ENCODE measurements at regions not wholly inside any gene's neighbourhood (a gene's known extent, or its start where the extent isn't known, plus 50 kb on each side); places are given as distances from the start of the nearest gene placed in this dataset.

DNA sequence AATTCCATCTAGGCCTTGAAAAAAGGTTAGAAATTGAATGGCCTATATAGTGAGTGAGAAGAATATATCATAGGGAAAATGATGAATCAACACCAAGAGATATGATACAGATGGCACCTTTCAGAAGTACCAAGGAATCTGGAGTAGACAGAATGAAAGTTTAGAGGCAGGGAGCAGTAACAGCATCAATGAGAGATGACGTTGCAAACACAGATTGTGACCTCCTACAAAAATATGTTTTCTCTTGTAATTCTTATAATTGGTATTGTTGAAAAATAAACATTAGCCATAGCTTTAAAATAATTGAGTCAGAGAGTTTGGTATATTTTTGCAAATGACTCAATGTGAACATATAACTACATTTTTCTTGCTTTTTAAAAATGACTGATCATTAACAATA, 1223.1 kb upstream of the GJE1 start:
- Mint-ChIP-seq H3K27me3 (no peaks in the 10 kb centered on the region), H3K4me3 (no peak overlapping the region), H3K36me3 (no peaks in the 10 kb centered on the region), H3K4me1 (no peaks in the 10 kb centered on the region), H3K9me3 (no peaks in the 10 kb centered on the region), H3K27ac (no peak overlapping the region)
- no peak for DNase-seq

DNA sequence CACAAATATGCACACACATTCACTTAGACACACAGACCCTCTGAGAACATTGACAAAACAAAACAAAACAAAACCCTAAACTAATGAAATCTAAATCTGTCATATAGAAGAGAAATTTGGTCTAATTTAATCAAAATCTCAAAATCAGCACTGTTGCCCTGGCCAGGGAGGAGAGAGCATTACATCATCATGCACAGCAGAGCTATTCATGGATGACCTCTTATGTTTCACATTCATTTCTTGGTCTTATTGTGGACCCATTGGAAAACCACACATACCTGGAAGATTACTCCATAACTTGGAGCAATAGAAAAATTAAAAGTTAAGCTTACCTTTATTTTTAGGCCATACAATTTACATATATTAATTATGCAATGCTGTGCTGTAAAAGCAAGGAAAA, 1223.6 kb upstream of the GJE1 start:
- Mint-ChIP-seq H3K4me1 (no peaks in the 10 kb centered on the region), H3K36me3 (no peaks in the 10 kb centered on the region), H3K9me3 (no peaks in the 10 kb centered on the region), H3K4me3 (no peak overlapping the region), H3K27me3 (no peaks in the 10 kb centered on the region), H3K27ac (no peak overlapping the region)
- no peak for DNase-seq

DNA sequence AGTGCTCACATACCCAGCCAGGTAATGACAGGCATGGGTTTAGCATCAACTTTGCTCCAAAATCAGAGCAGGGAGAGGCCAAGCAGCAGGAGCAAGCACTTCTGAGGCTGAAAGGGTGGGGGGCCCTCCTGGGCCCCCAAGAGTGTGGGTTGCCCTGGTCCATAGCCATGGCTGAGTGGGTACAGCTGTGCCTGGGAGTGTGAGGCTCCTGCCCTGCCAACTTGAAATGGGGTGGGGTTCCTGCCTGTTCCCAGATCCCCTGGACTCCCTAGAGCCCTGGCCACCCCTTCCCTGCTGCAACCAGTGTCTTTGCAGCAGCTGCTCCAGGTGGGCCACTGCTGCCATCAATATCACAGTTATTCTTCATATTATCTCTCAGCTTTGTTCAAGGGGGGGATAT, 1224.2 kb upstream of the GJE1 start:
- DNase-seq, result no peak
- Mint-ChIP-seq H3K4me3 (no peak overlapping the region), H3K27me3 (no peaks in the 10 kb centered on the region), H3K36me3 (no peaks in the 10 kb centered on the region), H3K9me3 (no peaks in the 10 kb centered on the region), H3K4me1 (no peaks in the 10 kb centered on the region), H3K27ac (no peak overlapping the region)

DNA sequence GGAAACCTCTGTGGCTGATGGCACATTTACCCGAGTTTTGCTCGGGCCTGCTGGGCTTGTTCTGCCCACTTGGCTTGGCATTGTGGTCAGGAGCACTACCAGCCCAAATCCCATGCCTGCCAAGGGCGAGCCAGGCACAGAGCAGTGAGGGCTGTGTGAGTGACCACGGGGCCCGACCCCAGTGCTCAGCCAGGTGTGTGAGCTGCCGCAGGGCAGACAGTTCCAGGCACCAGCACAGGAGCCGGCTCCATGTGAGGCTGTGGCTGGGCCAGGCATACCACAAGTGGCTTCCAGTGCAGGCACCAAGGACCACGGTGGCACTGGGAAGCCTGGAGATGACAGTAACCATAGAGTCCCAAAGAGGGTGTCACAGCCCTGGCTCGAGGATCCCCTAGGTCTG, 1225.5 kb upstream of the GJE1 start:
- Mint-ChIP-seq H3K36me3 (no peaks in the 10 kb centered on the region), H3K27ac (no peak overlapping the region), H3K4me3 (no peak overlapping the region), H3K4me1 (no peaks in the 10 kb centered on the region), H3K27me3 (no peaks in the 10 kb centered on the region), H3K9me3 (no peaks in the 10 kb centered on the region)
- no peak for DNase-seq

DNA sequence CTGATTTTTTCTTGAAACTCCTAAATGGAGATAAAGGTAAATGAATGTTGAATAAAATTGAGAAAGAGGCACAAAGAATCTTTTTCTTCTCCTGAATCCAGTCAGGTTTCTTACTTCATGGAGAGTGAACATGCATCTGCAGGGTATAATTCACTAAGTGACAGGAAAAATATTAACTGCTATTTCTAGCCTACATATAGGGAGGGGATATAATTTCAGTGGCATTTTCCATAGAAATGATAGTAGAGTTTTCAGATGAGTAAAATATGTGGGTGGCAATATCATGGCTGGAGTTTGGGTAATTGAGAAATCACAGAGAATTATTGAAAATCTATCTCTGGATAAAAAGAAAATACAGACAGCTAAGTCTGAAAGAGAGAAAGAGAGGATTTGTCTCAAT, 1227.0 kb upstream of the GJE1 start:
- H3K9me3 Mint-ChIP-seq, result no peaks in the 10 kb centered on the region
- no peaks in the 10 kb centered on the region for H3K27me3 Mint-ChIP-seq
- no peak overlapping the region for H3K4me3 Mint-ChIP-seq

DNA sequence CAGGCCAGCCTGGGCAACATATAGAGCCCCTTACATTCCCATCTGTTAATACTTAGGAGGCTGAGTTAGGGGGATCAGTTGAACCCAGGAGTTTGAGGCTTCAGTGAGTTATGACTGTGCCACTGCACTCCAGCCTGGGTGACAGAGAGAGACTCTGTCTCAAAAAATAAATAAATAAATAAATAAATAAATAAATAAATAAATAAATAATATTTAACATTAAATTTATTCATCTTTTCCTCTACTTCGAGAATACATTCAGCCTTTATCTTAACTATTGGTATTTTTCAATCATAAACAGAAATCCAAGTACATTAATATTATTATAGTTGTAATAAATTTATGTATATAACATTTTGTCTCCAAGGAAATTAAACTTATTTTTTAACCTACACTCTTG, 1227.7 kb upstream of the GJE1 start:
- Mint-ChIP-seq H3K4me1 (no peaks in the 10 kb centered on the region), H3K9me3 (no peaks in the 10 kb centered on the region), H3K36me3 (no peaks in the 10 kb centered on the region)

More for the DNA sequence above, 1227.0 kb upstream of the GJE1 start:
- H3K36me3 Mint-ChIP-seq, result no peaks in the 10 kb centered on the region
- no peak for DNase-seq
- no peak overlapping the region for H3K27ac Mint-ChIP-seq
- H3K4me1 Mint-ChIP-seq, result no peaks in the 10 kb centered on the region

DNA sequence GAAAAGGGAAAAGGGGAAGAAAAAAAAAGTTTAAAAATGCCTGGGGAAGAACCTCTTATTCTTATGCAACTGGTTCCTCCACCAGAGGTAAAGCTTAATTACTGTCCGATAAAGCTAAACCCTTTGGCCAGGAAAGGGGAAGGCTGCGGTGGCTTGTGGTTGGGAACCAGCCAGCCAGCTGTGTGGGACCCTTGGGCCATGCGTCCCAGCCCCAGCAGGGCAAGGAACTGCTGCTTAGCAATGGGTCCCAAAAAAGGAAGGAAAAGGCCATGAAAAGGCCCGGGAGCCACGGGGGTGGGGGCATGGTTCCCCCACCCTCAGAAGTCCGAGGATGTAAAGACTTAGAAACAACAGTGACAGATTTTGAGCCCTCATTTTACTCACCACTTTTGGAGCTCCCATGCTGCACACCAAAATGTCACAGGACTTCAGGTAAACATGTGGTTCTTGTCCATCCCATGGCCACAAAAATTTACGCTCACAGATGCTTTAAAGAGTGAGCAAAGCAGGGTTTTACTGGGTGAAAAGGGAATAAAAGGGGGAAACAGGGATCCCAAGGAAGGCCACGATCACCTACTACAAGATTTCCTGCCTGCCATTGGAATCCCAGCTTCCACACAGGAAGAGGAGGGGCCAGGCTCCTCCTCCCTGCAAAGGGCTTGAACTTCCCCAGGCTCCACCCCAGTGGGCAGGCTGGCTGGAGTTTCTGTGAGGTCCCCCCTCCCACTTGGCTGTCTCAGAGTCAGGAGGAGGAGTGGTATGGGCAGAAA, 1234.7 kb upstream of the GJE1 start:
- Mint-ChIP-seq H3K36me3 (no peaks in the 10 kb centered on the region), H3K9me3 (no peaks in the 10 kb centered on the region), H3K27ac (no peak overlapping the region), H3K4me3 (no peak overlapping the region), H3K27me3 (peaks cover 8% of the 10 kb centered on the region), H3K4me1 (no peaks in the 10 kb centered on the region)
- no peak for DNase-seq

More for the DNA sequence above, 1227.7 kb upstream of the GJE1 start:
- DNase-seq, result no peak
- H3K4me3 Mint-ChIP-seq, result no peak overlapping the region
- H3K27me3 Mint-ChIP-seq, result no peaks in the 10 kb centered on the region
- H3K27ac Mint-ChIP-seq, result no peak overlapping the region

DNA sequence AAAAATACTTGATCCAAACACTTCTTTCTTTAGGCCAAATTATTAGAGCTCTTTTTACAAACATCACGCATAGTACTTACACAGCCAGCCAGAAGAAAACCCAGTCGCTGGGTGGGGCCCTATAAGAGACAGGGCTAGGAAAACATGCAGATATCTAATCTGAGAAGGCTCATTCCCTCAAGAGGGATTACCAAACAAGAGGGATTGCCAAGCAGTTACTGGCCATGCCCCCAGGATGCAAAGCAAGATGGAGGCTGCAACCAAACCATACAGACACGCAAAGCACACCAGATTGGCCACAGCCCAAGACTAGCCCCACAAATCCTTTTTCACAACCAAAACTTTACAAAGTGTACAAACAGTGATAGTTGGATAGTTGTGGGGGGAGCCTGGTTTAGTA, 1235.4 kb upstream of the GJE1 start:
- Mint-ChIP-seq H3K27me3 (peaks cover 12% of the 10 kb centered on the region), H3K9me3 (no peaks in the 10 kb centered on the region)
- no peak for DNase-seq

DNA sequence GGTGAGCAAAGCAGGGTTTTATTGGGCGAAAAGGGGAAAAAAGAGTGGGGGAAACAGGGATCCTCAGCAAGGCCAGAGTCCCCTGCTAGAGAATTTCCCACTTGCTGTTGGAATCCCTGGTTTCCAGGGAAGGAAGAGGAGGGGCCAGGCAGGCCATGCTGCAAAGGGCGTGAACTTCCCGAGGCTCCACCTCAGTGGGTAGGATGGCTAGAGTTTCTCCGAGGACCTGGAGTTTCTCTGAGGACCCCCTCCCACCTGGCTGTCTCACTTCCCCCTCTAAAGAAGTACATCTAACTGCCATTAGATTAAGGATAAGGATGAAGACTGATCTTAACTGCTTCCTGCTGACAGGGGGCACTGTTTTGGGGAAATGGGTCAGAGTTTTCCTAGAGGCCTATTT, 1239.3 kb upstream of the GJE1 start:
- no peak overlapping the region for H3K4me3 Mint-ChIP-seq
- no peak for DNase-seq
- peaks cover 12% of the 10 kb centered on the region for H3K27me3 Mint-ChIP-seq
- H3K9me3 Mint-ChIP-seq, result no peaks in the 10 kb centered on the region
- H3K36me3 Mint-ChIP-seq, result no peaks in the 10 kb centered on the region
- no peaks in the 10 kb centered on the region for H3K4me1 Mint-ChIP-seq
- no peak overlapping the region for H3K27ac Mint-ChIP-seq

More for the DNA sequence above, 1235.4 kb upstream of the GJE1 start:
- no peaks in the 10 kb centered on the region for H3K36me3 Mint-ChIP-seq
- H3K4me3 Mint-ChIP-seq, result no peak overlapping the region
- no peak overlapping the region for H3K27ac Mint-ChIP-seq
- H3K4me1 Mint-ChIP-seq, result no peaks in the 10 kb centered on the region

DNA sequence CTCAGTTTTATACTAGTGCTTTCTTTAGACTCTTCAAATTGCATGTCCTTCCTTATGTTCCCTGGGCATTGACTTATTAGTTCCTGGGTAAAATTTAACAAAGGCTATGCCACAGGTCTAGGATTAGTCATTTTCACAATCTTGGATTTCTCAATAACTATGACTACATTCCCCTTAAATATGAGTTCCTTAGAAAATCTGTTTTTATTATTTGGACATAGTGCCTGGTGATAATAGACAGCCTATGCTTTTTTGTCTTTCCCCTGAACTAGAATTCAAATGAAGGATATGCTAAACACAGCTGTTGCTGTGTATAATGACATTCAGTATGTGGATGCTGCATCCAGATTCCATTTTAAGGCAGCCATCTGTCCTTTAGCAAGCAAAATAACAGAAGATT, 1252.8 kb upstream of the GJE1 start:
- no peaks in the 10 kb centered on the region for H3K4me1 Mint-ChIP-seq
- no peak overlapping the region for H3K4me3 Mint-ChIP-seq
- no peaks in the 10 kb centered on the region for H3K36me3 Mint-ChIP-seq
- no peaks in the 10 kb centered on the region for H3K27me3 Mint-ChIP-seq
- no peak overlapping the region for H3K27ac Mint-ChIP-seq
- H3K9me3 Mint-ChIP-seq, result peaks cover 4% of the 10 kb centered on the region
- no peak for DNase-seq

DNA sequence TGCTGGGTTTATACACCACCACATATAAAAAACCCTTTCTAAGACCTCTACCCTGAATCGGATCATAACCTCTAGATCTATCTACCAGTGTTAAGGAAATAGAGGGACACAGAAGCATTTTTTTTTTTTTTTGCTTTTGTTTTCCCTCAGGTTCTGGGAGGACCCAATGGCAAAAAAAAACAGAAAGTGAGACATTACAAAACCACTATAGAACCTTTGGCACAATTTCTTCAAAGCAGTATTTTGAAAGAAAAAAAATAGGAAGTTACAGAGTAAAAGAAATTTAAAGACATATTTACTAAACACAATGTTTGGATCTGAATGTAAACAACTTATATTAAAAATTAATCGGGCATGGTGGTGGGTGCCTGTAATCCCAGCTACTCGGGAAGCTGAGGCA, 1258.7 kb upstream of the GJE1 start:
- H3K36me3 Mint-ChIP-seq, result no peaks in the 10 kb centered on the region
- H3K4me1 Mint-ChIP-seq, result no peaks in the 10 kb centered on the region
- no peak overlapping the region for H3K27ac Mint-ChIP-seq
- peaks cover 4% of the 10 kb centered on the region for H3K9me3 Mint-ChIP-seq
- no peak for DNase-seq
- no peak overlapping the region for H3K4me3 Mint-ChIP-seq
- H3K27me3 Mint-ChIP-seq, result no peaks in the 10 kb centered on the region

DNA sequence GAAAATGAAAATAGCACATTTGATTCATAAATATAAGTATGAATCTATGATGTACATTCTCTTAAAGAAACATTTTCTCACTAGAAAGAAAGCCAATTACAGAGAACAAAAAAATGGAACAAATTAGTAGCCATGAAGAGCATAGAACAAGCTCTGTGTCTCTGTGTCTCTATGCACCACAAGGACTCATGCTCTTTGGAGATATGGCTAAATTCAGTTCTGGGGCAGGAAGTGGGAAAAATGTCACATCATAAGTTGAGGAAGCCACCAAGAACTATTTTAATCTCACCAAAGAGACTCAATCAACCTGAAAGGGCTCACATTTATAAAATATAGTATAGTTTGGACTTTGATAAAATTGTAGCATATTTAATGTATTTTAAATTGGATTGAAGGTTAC, 1259.8 kb upstream of the GJE1 start:
- Mint-ChIP-seq H3K36me3 (no peaks in the 10 kb centered on the region), H3K4me3 (no peak overlapping the region), H3K9me3 (peaks cover 4% of the 10 kb centered on the region), H3K27ac (no peak overlapping the region), H3K27me3 (no peaks in the 10 kb centered on the region), H3K4me1 (no peaks in the 10 kb centered on the region)
- no peak for DNase-seq

DNA sequence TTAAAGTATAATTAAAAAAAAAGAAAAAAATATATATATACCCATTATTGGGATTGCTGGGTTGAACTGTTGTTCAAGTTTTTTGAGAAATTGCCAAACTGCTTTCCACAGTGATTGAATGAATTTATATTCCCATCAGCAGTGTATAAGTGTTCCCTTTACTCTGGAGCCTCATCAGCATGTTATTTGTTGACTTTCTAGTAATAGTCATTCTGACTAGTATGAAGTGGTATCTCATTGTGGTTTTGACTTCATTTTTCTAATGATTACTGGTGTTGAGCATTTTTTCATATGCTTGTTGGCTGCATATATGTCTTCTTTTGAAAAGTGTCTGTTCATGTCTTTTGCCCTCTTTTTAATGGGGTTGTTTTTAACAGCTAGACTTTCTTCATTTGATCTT, 1260.8 kb upstream of the GJE1 start:
- Mint-ChIP-seq H3K4me3 (no peak overlapping the region), H3K27ac (no peak overlapping the region), H3K27me3 (no peaks in the 10 kb centered on the region), H3K4me1 (no peaks in the 10 kb centered on the region), H3K9me3 (peaks cover 4% of the 10 kb centered on the region), H3K36me3 (no peaks in the 10 kb centered on the region)
- DNase-seq, result no peak

DNA sequence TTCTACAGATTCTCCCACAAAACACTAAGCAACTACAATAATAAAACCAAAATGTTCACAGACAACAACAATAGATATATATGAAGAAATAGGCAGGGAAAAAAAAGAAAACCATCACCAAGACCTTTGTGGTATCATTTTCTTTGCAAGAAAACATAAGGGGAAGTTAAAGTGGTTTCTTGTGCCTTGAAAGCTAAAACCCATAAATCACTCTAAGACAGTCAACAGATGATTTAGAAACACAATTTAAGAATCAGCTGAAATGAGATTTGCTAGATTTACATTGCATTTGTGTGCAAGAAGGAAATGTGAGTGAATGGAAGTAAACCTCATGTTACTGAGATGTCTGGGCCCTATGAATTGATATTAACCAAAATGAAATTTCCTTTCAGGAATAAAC, 1265.4 kb upstream of the GJE1 start:
- H3K27ac Mint-ChIP-seq, result no peak overlapping the region

DNA sequence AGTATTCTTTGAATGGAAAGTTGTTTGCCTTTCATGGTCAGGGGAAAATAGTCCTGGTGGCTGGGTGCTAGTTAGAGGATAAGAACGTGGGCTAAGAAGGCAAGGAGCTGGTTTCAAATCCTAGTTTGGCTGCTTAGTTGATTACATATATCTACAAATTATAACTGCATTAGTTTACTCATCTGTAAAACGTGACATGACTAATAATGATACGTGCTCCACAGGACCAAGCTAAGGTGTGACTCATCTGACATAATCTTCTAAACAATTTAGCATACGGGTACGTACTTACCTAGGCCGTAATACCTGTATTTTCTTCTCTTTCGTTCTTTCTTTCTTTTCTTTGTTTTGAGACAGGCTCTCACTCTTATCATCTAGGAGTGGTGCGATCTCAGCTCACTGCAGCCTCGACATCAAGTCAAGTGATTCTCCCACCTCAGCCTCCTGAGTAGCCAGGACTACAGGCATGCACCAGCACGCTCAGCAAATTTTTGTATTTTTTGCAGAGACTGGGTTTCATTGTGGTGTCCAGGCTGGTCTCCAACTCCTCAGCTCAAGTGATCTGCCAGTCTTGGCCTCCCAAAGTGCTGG, 1274.2 kb upstream of the GJE1 start:
- Mint-ChIP-seq H3K4me1 (no peaks in the 10 kb centered on the region), H3K27ac (no peak overlapping the region), H3K27me3 (no peaks in the 10 kb centered on the region), H3K4me3 (no peak overlapping the region), H3K36me3 (no peaks in the 10 kb centered on the region), H3K9me3 (no peaks in the 10 kb centered on the region)
- DNase-seq, result no peak

More for the DNA sequence above, 1265.4 kb upstream of the GJE1 start:
- H3K27me3 Mint-ChIP-seq, result no peaks in the 10 kb centered on the region
- H3K4me3 Mint-ChIP-seq, result no peak overlapping the region
- DNase-seq, result no peak
- no peaks in the 10 kb centered on the region for H3K36me3 Mint-ChIP-seq
- H3K4me1 Mint-ChIP-seq, result no peaks in the 10 kb centered on the region
- peaks cover 2% of the 10 kb centered on the region for H3K9me3 Mint-ChIP-seq

DNA sequence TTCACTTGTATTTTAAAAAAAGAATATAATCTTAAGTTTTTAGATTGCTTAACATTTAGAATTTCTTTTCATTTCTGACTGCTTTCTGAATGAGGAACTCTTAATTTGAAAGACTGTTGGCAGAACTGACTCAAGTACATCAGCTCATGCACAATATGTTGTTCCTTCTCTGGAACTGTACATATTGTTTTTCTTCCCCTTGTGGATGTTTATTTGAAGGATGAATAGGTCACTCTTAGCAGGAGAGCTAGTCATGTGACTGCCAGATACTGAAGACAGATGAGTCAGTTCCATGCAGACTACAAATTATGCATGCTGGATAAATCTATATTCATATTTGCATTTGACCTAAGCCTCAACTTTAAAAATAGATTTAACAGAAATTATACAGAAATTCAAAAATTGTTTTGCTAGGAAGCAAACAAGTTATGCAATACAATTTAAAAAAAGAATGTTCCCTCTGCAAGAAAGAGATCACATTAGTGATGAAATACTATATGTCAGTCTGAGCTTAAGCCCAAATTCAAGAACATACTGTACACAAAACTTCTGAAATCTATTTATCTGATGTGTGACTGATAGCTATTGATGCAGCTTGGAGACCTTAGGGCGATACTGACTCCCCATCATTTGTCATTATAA, 1274.9 kb upstream of the GJE1 start:
- H3K27ac Mint-ChIP-seq, result no peak overlapping the region
- no peak overlapping the region for H3K4me3 Mint-ChIP-seq
- no peaks in the 10 kb centered on the region for H3K9me3 Mint-ChIP-seq
- no peaks in the 10 kb centered on the region for H3K4me1 Mint-ChIP-seq
- H3K36me3 Mint-ChIP-seq, result no peaks in the 10 kb centered on the region
- H3K27me3 Mint-ChIP-seq, result no peaks in the 10 kb centered on the region
- no peak for DNase-seq
